ENCODE measurements at regions not wholly inside any gene's neighbourhood (a gene's known extent, or its start where the extent isn't known, plus 50 kb on each side); places are given as distances from the start of the nearest gene placed in this dataset.

GRCh38 chr15:93171476-93171875 lies 82.5 kb upstream of the RGMA start:
- Histone ChIP-seq H3K36me3 (ENCODE audit: control insufficient read depth, insufficient read depth, low read length) (no peaks in the 10 kb centered on the region), H3K27me3 (ENCODE audit: control insufficient read depth, insufficient read depth, low read length) (no peaks in the 10 kb centered on the region), H3K4me3 (ENCODE audit: low read depth, low read length) (no peak overlapping the region)
- POLR2A ChIA-PET: no interaction called here
- DNase-seq (ENCODE audit: low read depth): no peak
- TF ChIP-seq, protein P1, sequence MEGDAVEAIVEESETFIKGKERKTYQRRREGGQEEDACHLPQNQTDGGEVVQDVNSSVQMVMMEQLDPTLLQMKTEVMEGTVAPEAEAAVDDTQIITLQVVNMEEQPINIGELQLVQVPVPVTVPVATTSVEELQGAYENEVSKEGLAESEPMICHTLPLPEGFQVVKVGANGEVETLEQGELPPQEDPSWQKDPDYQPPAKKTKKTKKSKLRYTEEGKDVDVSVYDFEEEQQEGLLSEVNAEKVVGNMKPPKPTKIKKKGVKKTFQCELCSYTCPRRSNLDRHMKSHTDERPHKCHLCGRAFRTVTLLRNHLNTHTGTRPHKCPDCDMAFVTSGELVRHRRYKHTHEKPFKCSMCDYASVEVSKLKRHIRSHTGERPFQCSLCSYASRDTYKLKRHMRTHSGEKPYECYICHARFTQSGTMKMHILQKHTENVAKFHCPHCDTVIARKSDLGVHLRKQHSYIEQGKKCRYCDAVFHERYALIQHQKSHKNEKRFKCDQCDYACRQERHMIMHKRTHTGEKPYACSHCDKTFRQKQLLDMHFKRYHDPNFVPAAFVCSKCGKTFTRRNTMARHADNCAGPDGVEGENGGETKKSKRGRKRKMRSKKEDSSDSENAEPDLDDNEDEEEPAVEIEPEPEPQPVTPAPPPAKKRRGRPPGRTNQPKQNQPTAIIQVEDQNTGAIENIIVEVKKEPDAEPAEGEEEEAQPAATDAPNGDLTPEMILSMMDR (IDR thresholded peaks at IDR 0.05; ENCODE audit: insufficient read depth, low read depth, low read length): no peak
- CTCF ChIA-PET: no interaction called here

DNA sequence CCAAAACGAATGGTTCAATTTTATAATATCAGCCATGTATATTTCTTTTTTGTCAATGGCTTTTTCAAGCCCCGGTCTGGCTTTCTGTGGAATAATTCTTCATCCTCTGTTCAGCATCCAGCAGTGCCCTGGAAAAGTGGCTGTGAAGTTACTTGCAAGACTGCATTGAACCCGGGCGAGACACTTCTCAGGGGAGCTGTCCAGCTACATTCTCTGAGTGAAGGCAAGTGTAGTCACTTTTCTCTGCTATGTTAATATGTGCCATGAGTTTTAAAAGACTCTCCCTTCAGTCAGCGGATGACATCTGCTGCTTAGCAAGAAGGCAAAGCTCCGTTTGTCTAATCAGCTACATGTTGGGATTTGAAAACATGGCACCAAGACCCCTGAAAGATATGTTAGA lies 81.3 kb upstream of the RGMA start:
- H3K27me3 ChIP-seq (ENCODE audit: control insufficient read depth, insufficient read depth, low read length): no peaks in the 10 kb centered on the region
- ChIA-PET CTCF (interaction anchor here (0.6 kb wide), 1 partner anchor 1595 kb away, joined by 7 read pairs; no protein-coding TSS in a partner anchor), POLR2A (no interaction called here)
- no peak for DNase-seq (ENCODE audit: low read depth)
- H3K36me3 ChIP-seq (ENCODE audit: control insufficient read depth, insufficient read depth, low read length): no peaks in the 10 kb centered on the region
- H3K4me3 ChIP-seq (ENCODE audit: low read depth, low read length): no peak overlapping the region
- TF ChIP-seq, protein P1 (IDR thresholded peaks at IDR 0.05; ENCODE audit: insufficient read depth, low read depth, low read length): no peak

DNA sequence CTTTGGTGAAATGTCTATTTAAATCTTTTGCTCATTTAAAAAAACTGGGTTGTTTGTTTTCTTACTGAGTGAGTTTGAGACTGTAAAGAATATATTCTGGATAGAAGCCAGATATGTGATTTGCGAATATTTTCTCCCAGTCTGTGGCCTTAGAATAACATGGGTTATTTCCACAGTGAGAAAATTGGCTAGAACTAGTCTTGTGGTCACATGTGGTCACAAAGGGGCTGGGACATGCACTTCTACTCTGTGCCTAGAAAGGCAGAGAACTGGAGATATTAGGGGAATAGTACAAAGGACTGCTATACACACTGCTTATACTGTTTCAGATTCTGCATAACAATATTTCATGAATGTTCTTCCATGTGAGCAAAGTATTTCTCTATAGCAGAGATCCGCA lies 79.9 kb upstream of the RGMA start:
- TF ChIP-seq, protein P1 (IDR thresholded peaks at IDR 0.05; ENCODE audit: insufficient read depth, low read depth, low read length): no peak
- Histone ChIP-seq H3K4me3 (ENCODE audit: low read depth, low read length) (no peak overlapping the region), H3K27me3 (ENCODE audit: control insufficient read depth, insufficient read depth, low read length) (no peaks in the 10 kb centered on the region), H3K36me3 (ENCODE audit: control insufficient read depth, insufficient read depth, low read length) (no peaks in the 10 kb centered on the region)
- ChIA-PET POLR2A (no interaction called here), CTCF (no interaction called here)
- DNase-seq (ENCODE audit: low read depth): no peak

- H3K36me3 ChIP-seq (ENCODE audit: control insufficient read depth, insufficient read depth, low read length): no peaks in the 10 kb centered on the region
- DNase-seq (ENCODE audit: low read depth): no peak
- POLR2A ChIA-PET: no interaction called here
- CTCF ChIA-PET: no interaction called here
- H3K4me3 ChIP-seq (ENCODE audit: low read depth, low read length): no peak overlapping the region
- no peaks in the 10 kb centered on the region for H3K27me3 ChIP-seq (ENCODE audit: control insufficient read depth, insufficient read depth, low read length)
- TF ChIP-seq, protein P1 (IDR thresholded peaks at IDR 0.05; ENCODE audit: insufficient read depth, low read depth, low read length): no peak
Measured at GRCh38 chr15:93167291-93167690, 78.3 kb upstream of the RGMA start.

GRCh38 chr15:93166675-93167074 lies 77.7 kb upstream of the RGMA start:
- ChIA-PET CTCF (no interaction called here), POLR2A (no interaction called here)
- Histone ChIP-seq H3K4me3 (ENCODE audit: low read depth, low read length) (no peak overlapping the region), H3K36me3 (ENCODE audit: control insufficient read depth, insufficient read depth, low read length) (no peaks in the 10 kb centered on the region), H3K27me3 (ENCODE audit: control insufficient read depth, insufficient read depth, low read length) (no peaks in the 10 kb centered on the region)
- TF ChIP-seq, protein P1 (IDR thresholded peaks at IDR 0.05; ENCODE audit: insufficient read depth, low read depth, low read length): no peak
- DNase-seq (ENCODE audit: low read depth): no peak

All from BJ (cell line).